Prostate gland (tissue), 2 donors: ENCODE measurements at regions not wholly inside any gene's neighbourhood (a gene's known extent, or its start where the extent isn't known, plus 50 kb on each side); places are given as distances from the start of the nearest gene placed in this dataset.

Source experiments
- DNase-seq: peaks from one replicate; pipeline ENCODE4 v3.0.0-alpha.2; 2019; ENCODE audit warnings: low spot score
- H3K27ac ChIP-seq, 2 donors: fragments of 200-600 bp; sonication (generic); 2 replicates each; pipeline ENCODE4 v1.5.1; 2017 to 2019
- H3K27me3 ChIP-seq: fragments of 200-600 bp; sonication (generic); replicated peaks from 2 replicates; pipeline ENCODE4 v1.5.1; 2019; ENCODE audit not compliant: insufficient read depth
- H3K36me3 ChIP-seq, 2 donors: fragments of 200-600 bp; sonication (generic); 1 replicate in 1 of 2; 2 replicates in 1 of 2; pipeline versions ENCODE4 v1.5.1 to v1.8.1; 2017 to 2019
- H3K4me1 ChIP-seq: fragments of 200-600 bp; sonication (generic); replicated peaks from 2 replicates; pipeline ENCODE4 v1.5.1; 2019
- H3K4me3 ChIP-seq, 2 donors: fragments of 200-600 bp; sonication (generic); 2 replicates each; pipeline ENCODE4 v1.5.1; 2017 to 2019
- H3K9me3 ChIP-seq: fragments of 200-600 bp; sonication (generic); 2 replicates; pipeline ENCODE4 v1.5.1; 2017
- CTCF ChIP-seq, 4 experiments: fragments of 200-600 bp in 2 of 4; fragments of 450-650 bp in 2 of 4; sonication (generic) in 2 of 4; IDR thresholded peaks; 1 replicate in 3 of 4; 2 replicates in 1 of 4; pipeline ENCODE4 v1.5.1; 2016 to 2019; ENCODE audit warnings: antibody characterized with exemption in 4 of 4, mild to moderate bottlenecking in 2 of 4, moderate library complexity in 2 of 4
- POLR2A ChIP-seq: fragments of 450-650 bp; IDR thresholded peaks from one replicate; pipeline ENCODE4 v1.6.1; 2016; ENCODE audit warnings: antibody characterized with exemption, mild to moderate bottlenecking
- POLR2AphosphoS5 ChIP-seq: sonication (generic); formaldehyde crosslinking; IDR thresholded peaks from one replicate; pipeline ENCODE4 v1.6.1; 2017; ENCODE audit warnings: antibody characterized with exemption
- WGBS: methylation state at CpG from one replicate; pipeline ENCODE4 v1.1.5; 2018; 5-methylcytosine and 5-hydroxymethylcytosine counted together
- intact Hi-C: fragments of 100-400 bp; cut with DNase I; formaldehyde crosslinking; loops from one replicate; pipeline ENCODE4 v1.14.2; 2022

GRCh38 chr1:37298769-37299168 lies 175.6 kb upstream of the ZC3H12A start:
- H3K27me3 ChIP-seq = no peaks in the 10 kb centered on the region
- H3K4me1 ChIP-seq = no peaks in the 10 kb centered on the region
- TF ChIP-seq POLR2A (no peak), CTCF (IDR thresholded peaks at IDR 0.05) (no peak), POLR2AphosphoS5 (no peak)
- no peaks in the 10 kb centered on the region for H3K9me3 ChIP-seq
- H3K4me3 ChIP-seq = no peak overlapping the region
- H3K36me3 ChIP-seq = no peaks in the 10 kb centered on the region
- intact Hi-C loops = no loop called here
- no peak for DNase-seq
- WGBS = 73% methylated on average over 6 of the region's 6 CpGs
- H3K27ac ChIP-seq = no peak overlapping the region

GRCh38 chr1:37299216-37299615 lies 175.2 kb upstream of the ZC3H12A start:
- Histone ChIP-seq H3K27ac (no peak overlapping the region), H3K4me3 (no peak overlapping the region), H3K36me3 (no peaks in the 10 kb centered on the region), H3K4me1 (no peaks in the 10 kb centered on the region), H3K27me3 (no peaks in the 10 kb centered on the region), H3K9me3 (no peaks in the 10 kb centered on the region)
- TF ChIP-seq CTCF (IDR thresholded peaks at IDR 0.05) (no peak), POLR2A (no peak), POLR2AphosphoS5 (no peak)
- DNase-seq = no peak
- 87% methylated on average over 5 of the region's 5 CpGs for WGBS
- intact Hi-C loops = no loop called here

GRCh38 chr1:37303884-37304574 lies 170.4 kb upstream of the ZC3H12A start:
- Histone ChIP-seq H3K4me3 (no peak overlapping the region), H3K36me3 (no peaks in the 10 kb centered on the region), H3K4me1 (no peaks in the 10 kb centered on the region), H3K27me3 (peaks cover 3% of the 10 kb centered on the region), H3K27ac (no peak overlapping the region), H3K9me3 (no peaks in the 10 kb centered on the region)
- 54% methylated on average over 3 of the region's 3 CpGs for WGBS
- TF ChIP-seq POLR2AphosphoS5 (no peak), CTCF (IDR thresholded peaks at IDR 0.05) (no peak), POLR2A (no peak)
- intact Hi-C loops = no loop called here
- no peak for DNase-seq

GRCh38 chr1:37305108-37305507 lies 169.3 kb upstream of the ZC3H12A start:
- H3K27ac ChIP-seq = no peak overlapping the region
- no peaks in the 10 kb centered on the region for H3K9me3 ChIP-seq
- no peak overlapping the region for H3K4me3 ChIP-seq
- peaks cover 3% of the 10 kb centered on the region for H3K27me3 ChIP-seq
- no peaks in the 10 kb centered on the region for H3K36me3 ChIP-seq
- intact Hi-C loops = no loop called here
- 100% methylated on average over 1 of the region's 1 CpG for WGBS
- no peak for DNase-seq
- H3K4me1 ChIP-seq = no peaks in the 10 kb centered on the region
- TF ChIP-seq POLR2AphosphoS5 = no peak
- no peak for TF ChIP-seq CTCF (IDR thresholded peaks at IDR 0.05)
- no peak for TF ChIP-seq POLR2A

GRCh38 chr1:37305841-37306240 lies 168.5 kb upstream of the ZC3H12A start:
- H3K27me3 ChIP-seq = peaks cover 3% of the 10 kb centered on the region
- intact Hi-C loops = no loop called here

More at GRCh38 chr1:37305841-37306240, 168.5 kb upstream of the ZC3H12A start:
- no peak for TF ChIP-seq CTCF (IDR thresholded peaks at IDR 0.05)
- no peak for TF ChIP-seq POLR2AphosphoS5
- no peak for TF ChIP-seq POLR2A
- Histone ChIP-seq H3K4me3 (no peak overlapping the region), H3K36me3 (no peaks in the 10 kb centered on the region), H3K4me1 (no peaks in the 10 kb centered on the region), H3K27ac (no peak overlapping the region), H3K9me3 (no peaks in the 10 kb centered on the region)
- DNase-seq = no peak
- 38% methylated on average over 7 of the region's 7 CpGs for WGBS
